Daoy (cell line): ENCODE measurements at regions not wholly inside any gene's neighbourhood (a gene's known extent, or its start where the extent isn't known, plus 50 kb on each side); places are given as distances from the start of the nearest gene placed in this dataset.
"Not testable (repeated sequence)": the region's sequence is repeated elsewhere in the genome, so short reads cannot be mapped to it uniquely, and the experiment has no call there.

ENCODE experiments used
- DNase-seq: peaks from one replicate; pipeline ENCODE4 v3.0.0-alpha.2; 2015; ENCODE audit warnings: low read depth

DNA sequence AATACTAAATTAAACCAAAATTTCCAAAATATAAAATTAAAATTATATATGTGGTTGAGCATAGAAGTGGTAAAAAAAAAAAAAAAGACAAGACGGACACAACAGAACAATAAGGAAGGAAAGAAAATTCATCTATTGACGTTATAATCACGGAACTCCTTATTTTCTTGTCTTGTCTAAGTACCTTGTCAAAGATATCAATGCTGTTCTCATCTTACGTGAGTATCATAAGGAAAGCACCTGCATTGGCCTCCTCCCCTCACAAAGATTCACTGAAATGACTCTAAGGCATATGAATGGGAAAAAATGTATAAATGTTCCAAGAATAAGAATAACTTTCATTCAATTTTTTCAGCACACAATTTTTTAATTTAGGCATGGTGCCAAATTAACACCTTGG lies 135.4 kb downstream of the PPP1R3A start:
- no peak for DNase-seq

GRCh38 chr7:113775804-113776203 lies 143.0 kb downstream of the PPP1R3A start:
- no peak for DNase-seq

- no peak for DNase-seq
Observed at GRCh38 chr7:113775401-113775800, 143.4 kb downstream of the PPP1R3A start.

DNA sequence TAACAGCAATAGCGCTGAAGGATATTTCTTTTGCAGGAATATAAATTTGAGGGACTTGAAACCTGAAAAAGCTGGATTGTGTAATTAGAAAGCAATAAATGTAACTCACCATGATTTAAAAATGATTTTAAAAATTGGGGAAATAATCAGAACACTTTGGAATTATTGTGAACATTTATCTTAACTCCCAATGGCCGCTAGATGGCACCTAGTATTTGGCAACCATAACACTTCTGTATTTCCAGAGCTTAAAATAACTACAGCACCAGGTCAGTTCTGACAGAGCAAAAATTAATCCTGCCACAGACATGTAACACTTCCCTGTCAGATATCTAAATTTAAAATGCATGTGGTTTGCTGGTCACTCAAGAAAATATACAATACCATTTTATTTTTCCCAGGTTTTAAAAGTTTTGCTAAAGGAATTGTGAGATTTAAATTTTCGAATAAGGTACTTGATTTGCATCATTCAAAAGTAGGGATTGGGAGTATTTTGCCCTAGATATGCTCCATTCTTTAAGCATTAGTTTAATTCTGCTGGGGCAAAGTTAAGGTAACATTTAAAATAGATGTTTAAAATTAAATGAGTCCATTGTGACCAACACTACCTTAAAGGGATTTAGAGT lies 144.5 kb downstream of the PPP1R3A start:
- DNase-seq, result peak; percentile 18

GRCh38 chr7:113770146-113770738 lies 148.6 kb downstream of the PPP1R3A start:
- DNase-seq, result no peak

DNA sequence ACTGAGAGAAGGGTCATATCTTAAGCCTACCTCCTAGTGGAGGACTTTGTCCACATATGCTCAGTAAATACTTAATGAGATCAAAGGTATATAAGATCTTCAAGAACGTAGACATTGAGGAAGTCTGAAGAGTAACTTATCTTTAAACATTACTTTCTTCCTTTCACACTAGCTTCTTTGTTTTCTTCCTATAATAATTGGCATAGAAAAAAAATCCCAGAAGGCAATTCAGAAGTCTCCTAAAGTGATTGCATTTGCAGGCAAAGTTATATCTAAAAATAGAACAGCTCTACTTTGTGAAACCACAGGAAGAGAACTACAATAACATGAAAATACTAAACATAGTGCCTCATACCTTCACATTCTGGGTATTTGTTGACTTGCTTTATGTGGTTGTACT lies 150.4 kb downstream of the PPP1R3A start:
- no peak for DNase-seq

DNA sequence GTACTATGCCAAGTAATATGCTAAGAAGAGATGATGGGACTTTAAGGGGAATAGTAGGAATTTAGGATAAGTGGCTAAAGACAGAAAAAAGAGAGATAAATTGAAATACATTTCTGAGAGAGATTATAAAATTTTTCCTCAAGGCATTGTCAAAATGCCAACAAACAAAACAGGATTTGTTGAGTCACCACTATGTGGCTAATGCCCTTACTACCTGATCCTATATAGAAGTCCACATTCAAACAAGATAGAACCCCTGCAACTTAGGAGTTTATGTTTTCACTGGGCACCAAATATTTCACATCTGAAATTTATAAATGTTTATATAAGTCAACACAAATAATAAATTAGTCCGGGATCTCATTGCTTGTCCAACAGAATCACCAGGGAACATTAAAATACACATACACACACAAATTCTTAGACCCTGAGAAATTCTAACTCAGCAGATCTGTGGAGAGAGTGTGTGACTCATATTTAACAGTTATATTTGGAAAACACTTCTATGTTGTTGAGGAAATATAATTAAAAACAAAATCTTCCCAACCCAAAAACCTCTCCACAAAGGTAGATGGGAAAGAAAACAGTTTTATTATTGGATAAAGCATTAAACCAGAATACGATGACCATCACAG lies 154.3 kb downstream of the PPP1R3A start:
- no peak for DNase-seq

DNA sequence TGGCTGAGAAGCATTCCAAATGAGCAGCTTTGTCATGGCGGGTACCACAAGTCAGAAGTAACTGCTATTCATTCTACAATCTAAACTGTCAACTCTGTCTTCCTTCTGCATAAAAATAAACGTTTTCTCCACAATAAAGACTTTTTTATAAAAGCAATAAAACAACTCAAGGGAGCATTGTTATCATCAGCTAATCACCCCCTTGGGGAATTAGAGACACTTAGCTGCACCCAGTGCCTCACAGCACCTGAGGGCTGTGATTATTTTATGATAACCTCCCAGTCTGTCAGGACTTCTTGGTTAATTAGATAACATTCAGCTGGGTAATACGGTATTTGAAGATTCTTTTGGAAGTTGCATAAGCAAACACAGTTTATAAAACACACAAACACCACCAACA lies 155.6 kb downstream of the PPP1R3A start:
- DNase-seq, result no peak

GRCh38 chr7:113756250-113756649 lies 162.6 kb downstream of the PPP1R3A start:
- no peak for DNase-seq

DNA sequence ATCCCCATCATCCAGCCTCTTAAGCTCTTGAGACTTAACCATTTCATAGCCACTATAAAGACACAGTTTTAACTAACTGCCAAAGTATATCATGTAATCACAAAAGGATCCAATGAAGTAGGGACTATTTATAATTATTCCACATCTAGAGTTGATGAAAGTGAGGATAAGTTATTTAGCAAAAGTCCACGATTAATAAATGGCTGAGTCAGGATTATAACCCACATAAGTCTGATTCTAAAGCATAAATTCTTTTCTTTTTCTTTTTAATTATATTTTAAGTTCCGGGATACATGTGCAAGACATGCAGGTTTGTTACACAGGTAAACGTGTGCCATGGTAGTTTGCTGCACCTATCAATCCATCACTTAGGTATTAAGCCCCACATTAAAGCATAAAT lies 166.1 kb downstream of the PPP1R3A start:
- no peak for DNase-seq

- DNase-seq, result no peak
Observed at GRCh38 chr7:113752289-113752688, 166.5 kb downstream of the PPP1R3A start.

GRCh38 chr7:113751547-113751946 lies 167.3 kb downstream of the PPP1R3A start:
- DNase-seq, result no peak

GRCh38 chr7:113748385-113748784 lies 170.4 kb downstream of the PPP1R3A start:
- not testable (repeated sequence) for DNase-seq

DNA sequence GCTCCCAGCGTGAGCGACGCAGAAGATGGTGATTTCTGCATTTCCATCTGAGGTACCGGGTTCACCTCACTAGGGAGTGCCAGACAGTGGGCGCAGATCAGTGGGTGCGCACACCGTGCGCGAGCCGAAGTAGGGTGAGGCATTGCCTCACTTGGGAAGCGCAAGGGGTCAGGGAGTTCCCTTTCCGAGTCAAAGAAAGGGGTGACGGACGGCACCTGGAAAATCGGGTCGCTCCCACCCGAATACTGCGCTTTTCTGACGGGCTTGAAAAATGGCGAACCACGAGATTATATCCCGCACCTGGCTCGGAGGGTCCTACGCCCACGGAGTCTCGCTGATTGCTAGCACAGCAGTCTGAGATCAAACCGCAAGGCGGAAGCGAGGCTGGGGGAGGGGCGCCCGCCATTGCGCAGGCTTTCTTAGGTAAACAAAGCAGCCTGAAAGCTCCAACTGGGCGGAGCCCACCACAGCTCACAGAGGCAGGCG lies 175.8 kb downstream of the PPP1R3A start:
- peak; percentile 9 for DNase-seq

GRCh38 chr7:113742377-113742776 lies 176.4 kb downstream of the PPP1R3A start:
- DNase-seq, result no peak

DNA sequence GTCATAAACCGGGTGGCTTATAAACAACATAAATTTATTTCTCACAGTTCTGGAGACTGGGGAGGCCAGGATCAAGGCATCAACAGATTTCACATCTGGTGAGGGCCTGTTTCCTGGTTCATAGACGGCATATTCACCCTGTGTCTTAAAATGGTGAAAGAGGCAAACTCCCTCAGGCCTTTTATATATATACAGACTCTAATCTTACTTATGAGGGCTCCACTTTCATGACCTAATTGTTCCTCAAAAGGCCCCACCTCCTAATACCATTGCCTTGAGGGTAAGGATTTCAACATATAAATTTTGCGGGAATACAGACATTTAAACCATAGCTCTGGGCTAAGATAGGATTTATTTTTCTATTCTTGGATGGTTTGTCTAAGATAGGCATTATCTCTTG lies 187.2 kb downstream of the PPP1R3A start:
- DNase-seq, result no peak

DNA sequence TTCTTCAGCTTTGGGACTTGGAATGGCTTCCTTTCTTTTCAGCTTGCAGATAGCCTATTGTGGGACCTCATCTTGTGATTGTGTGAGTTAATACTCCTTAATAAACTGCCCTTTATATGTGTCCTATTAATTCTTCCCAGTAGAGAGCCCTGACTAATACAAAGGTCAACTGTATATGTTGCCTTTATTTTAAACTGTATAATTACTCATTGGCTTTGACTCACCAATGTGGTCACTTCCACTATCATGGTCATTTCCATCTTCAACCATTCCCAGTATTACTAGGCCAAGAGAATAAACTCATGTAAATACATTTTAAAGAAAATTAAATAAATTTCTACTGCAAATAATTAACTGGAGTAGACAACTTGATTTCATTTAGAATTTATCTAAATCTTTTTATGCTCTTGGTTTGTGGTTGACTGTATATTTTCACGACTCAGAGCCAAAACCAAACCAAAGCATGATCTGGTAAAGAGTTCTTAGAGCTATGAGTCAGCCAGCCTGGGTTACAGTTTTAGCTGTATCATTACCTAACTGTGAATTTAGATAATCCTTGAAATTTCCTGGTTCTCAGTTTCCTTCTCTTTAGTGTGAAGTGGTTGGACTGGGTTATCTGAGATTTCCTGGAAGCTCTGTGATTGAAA lies 188.4 kb downstream of the PPP1R3A start:
- peak; percentile 5 for DNase-seq

- DNase-seq, result no peak
Observed at GRCh38 chr7:113727486-113727885, 191.3 kb downstream of the PPP1R3A start.

GRCh38 chr7:113722006-113722405 lies 196.8 kb downstream of the PPP1R3A start:
- no peak for DNase-seq

DNA sequence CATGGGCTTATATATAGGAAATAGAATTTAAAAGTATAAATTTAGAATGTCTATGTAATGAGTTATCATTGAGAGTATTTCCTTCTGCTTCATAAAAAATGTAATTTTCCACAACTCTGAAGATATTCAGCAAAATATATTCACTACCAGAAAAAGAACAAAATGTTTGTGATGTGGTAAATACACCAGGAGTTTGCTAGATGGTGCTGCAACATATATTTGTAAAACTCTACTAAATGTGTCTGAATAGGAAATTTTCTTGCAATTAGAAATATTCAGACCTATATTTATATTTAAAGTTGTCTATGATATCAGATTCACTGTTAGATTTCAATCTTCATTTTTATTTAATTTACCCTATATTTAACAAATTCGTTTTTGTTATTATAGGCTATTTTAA lies 201.1 kb downstream of the PPP1R3A start:
- DNase-seq, result no peak

GRCh38 chr7:113715981-113716856 lies 202.6 kb downstream of the PPP1R3A start:
- no peak for DNase-seq

- DNase-seq, result no peak
Observed at GRCh38 chr7:113715262-113715661, 203.5 kb downstream of the PPP1R3A start.
